Activated CD8-positive, alpha-beta memory T cell treated with anti-CD3 and anti-CD28 coated beads for 36 hours (primary cell): ENCODE measurements at regions not wholly inside any gene's neighbourhood (a gene's known extent, or its start where the extent isn't known, plus 50 kb on each side); places are given as distances from the start of the nearest gene placed in this dataset.

Source experiments
- CTCF ChIA-PET: fragments of 350-600 bp; sonication (Branson Sonifier 250); formaldehyde crosslinking; loops from one replicate; lab custom pipeline; 2021; ENCODE audit warnings: antibody characterized with exemption; lab: Charles Lee
- POLR2A ChIA-PET: fragments of 350-600 bp; sonication (Branson Sonifier 250); formaldehyde crosslinking; loops from one replicate; lab custom pipeline; 2021; ENCODE audit warnings: antibody characterized with exemption; lab: Charles Lee

GRCh38 chr5:2423634-2424033, 327.8 kb downstream of the IRX2 start:
- ChIA-PET CTCF (no interaction called here), POLR2A (no interaction called here)

GRCh38 chr5:2417301-2417700, 334.2 kb downstream of the IRX2 start:
- CTCF ChIA-PET = no interaction called here
- POLR2A ChIA-PET = no interaction called here

GRCh38 chr5:2415678-2416077, 335.8 kb downstream of the IRX2 start:
- CTCF ChIA-PET = no interaction called here
- POLR2A ChIA-PET = no interaction called here

GRCh38 chr5:2410451-2410850, 341.0 kb downstream of the IRX2 start:
- CTCF ChIA-PET = no interaction called here

GRCh38 chr5:2403296-2403695, 348.2 kb downstream of the IRX2 start:
- ChIA-PET POLR2A (no interaction called here), CTCF (no interaction called here)

More at GRCh38 chr5:2410451-2410850, 341.0 kb downstream of the IRX2 start:
- POLR2A ChIA-PET = no interaction called here

GRCh38 chr5:2399804-2400203, 351.7 kb downstream of the IRX2 start:
- POLR2A ChIA-PET = no interaction called here
- CTCF ChIA-PET = no interaction called here

- CTCF ChIA-PET = no interaction called here
- POLR2A ChIA-PET = interaction anchor here (0.6 kb wide), 1 partner anchor 51 kb away, joined by 3 read pairs; no protein-coding TSS in a partner anchor
These were observed 352.4 kb downstream of the IRX2 start for GRCh38 chr5:2399096-2399495.

- CTCF ChIA-PET = no interaction called here
- POLR2A ChIA-PET = no interaction called here
These were observed 357.9 kb downstream of the IRX2 start for GRCh38 chr5:2393556-2393955.

GRCh38 chr5:2391566-2391965, 359.9 kb downstream of the IRX2 start:
- POLR2A ChIA-PET = no interaction called here
- CTCF ChIA-PET = no interaction called here

GRCh38 chr5:2391021-2391420, 360.5 kb downstream of the IRX2 start:
- ChIA-PET CTCF (no interaction called here), POLR2A (no interaction called here)

- ChIA-PET POLR2A (no interaction called here), CTCF (no interaction called here)
These were observed 362.9 kb downstream of the IRX2 start for GRCh38 chr5:2388571-2388970.

GRCh38 chr5:2387634-2388325, 363.7 kb downstream of the IRX2 start:
- CTCF ChIA-PET = no interaction called here
- POLR2A ChIA-PET = no interaction called here

- CTCF ChIA-PET = no interaction called here
- POLR2A ChIA-PET = no interaction called here
These were observed 364.2 kb downstream of the IRX2 start for GRCh38 chr5:2387250-2387633.

- POLR2A ChIA-PET = no interaction called here
- CTCF ChIA-PET = no interaction called here
These were observed 365.7 kb downstream of the IRX2 start for GRCh38 chr5:2385818-2386217.

GRCh38 chr5:2383698-2384065, 367.8 kb downstream of the IRX2 start:
- ChIA-PET POLR2A (no interaction called here), CTCF (no interaction called here)

- CTCF ChIA-PET = no interaction called here
- POLR2A ChIA-PET = no interaction called here
These were observed 368.4 kb downstream of the IRX2 start for GRCh38 chr5:2382776-2383697.

GRCh38 chr5:2381861-2382260, 369.6 kb downstream of the IRX2 start:
- CTCF ChIA-PET = no interaction called here
- POLR2A ChIA-PET = no interaction called here

GRCh38 chr5:2381070-2381469, 370.4 kb downstream of the IRX2 start:
- ChIA-PET POLR2A (no interaction called here), CTCF (no interaction called here)

GRCh38 chr5:2378976-2379375, 372.5 kb downstream of the IRX2 start:
- POLR2A ChIA-PET = no interaction called here
- CTCF ChIA-PET = no interaction called here

GRCh38 chr5:2378108-2378507, 373.4 kb downstream of the IRX2 start:
- CTCF ChIA-PET = no interaction called here
- POLR2A ChIA-PET = no interaction called here

GRCh38 chr5:2376486-2376885, 375.0 kb downstream of the IRX2 start:
- ChIA-PET CTCF (no interaction called here), POLR2A (no interaction called here)
